HG02981 (cell line): ENCODE measurements at regions not wholly inside any gene's neighbourhood (a gene's known extent, or its start where the extent isn't known, plus 50 kb on each side); places are given as distances from the start of the nearest gene placed in this dataset.

Experiments
- ATAC-seq: cut with Tn5 transposase; IDR thresholded peaks from one replicate; pipeline ENCODE4 v1.9.1; 2021; ENCODE audit warnings: mild to moderate bottlenecking, moderate library complexity; ENCODE audit not compliant: unreplicated experiment

DNA sequence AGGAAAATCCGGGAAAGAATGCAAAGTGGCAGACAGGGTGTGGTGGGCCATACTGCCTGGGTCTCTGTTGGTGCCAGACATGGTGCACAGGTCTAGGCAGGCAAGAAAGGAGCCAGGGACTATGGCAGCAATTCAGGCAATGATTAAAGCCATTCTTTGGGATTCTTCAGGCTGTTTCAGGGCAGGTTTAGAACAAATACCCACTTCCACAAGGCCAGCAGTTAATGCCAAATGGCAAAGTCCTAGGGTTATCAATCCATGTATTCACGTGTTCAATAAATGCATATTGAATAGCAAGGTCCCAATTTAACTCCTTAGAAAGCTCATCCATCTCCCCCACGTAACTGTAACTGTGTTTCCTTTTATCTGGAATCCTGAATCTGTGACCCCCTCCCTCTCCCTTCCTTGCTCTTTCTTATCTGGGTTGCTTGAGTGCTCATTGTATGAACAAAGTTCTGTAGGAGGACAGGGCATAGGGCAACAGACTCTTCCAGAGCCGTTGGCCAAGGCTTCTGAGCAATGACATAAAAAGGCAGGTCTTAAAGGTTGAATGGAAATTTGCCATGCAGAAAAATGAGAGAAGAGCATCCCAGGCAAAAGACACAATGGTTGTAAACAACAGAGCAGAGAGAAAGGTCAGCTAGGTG lies 146.8 kb upstream of the KLHL29 start:
- no peak for ATAC-seq

DNA sequence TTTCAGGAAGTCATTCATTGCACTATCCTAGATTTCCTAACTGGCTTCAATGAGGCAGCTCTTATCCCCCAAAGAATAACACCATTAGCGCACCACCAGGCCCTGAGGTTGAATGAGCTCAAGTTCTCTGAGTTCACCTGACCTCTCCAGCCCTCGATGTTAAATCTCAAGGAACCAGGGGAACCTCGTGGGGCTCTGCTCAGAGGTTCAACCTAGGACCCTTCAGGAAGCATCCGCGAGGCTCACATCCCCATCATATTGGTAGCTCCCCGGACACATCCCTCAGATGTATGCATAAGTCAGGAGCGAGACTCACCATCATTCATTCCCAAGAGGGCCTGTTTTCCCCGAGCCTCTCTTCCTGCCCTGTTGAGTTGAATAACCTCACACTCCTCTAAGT lies 145.6 kb upstream of the KLHL29 start:
- ATAC-seq = no peak

DNA sequence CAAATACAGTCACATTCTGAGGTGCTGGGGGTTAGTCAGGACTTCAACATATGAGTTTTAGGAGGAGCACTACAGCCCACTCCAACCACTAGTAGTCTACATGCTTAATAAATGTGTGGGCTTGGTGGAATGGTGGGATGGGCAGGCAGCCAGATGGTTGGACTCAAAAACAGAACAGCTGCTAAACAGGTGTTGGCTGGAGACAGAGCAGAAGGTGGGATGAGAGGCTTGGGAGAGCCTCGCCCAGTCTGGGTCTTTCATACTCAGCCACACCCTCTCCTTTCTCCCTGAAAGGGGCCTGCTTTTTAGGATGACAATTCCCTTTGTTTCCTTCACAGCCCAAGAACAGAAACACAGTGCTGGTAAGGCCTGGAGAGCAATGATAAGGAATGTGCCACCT lies 143.9 kb upstream of the KLHL29 start:
- no peak for ATAC-seq

DNA sequence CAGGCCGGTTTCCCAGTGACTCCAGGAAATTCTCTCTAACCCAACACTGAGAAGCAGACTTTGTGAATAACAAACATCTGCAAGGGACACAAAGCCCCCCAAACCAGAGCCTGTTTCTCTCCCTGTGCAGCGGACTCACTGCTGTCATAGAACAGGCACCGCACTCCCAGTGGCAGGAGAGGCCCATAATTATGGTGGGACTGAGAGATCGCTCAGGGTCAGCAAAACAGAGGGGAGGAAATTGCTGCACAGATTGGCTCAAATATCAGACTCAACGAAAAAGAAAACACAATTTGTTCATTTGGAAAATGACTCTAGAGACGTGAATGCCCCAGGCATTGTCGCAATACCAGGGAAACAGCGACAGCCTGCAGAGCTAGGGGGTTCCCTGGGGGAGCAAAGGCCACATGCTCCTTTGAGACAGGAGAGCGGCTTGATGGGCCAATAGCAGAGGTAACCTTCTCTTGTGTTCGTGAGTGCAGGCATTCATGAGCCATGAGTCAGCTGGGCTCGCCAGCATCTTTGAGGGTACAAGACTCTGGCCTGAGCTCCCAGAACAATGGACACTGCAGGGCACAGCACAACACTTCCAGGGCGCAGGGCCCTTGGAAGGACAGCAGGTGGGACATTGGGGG lies 143.3 kb upstream of the KLHL29 start:
- ATAC-seq = no peak

DNA sequence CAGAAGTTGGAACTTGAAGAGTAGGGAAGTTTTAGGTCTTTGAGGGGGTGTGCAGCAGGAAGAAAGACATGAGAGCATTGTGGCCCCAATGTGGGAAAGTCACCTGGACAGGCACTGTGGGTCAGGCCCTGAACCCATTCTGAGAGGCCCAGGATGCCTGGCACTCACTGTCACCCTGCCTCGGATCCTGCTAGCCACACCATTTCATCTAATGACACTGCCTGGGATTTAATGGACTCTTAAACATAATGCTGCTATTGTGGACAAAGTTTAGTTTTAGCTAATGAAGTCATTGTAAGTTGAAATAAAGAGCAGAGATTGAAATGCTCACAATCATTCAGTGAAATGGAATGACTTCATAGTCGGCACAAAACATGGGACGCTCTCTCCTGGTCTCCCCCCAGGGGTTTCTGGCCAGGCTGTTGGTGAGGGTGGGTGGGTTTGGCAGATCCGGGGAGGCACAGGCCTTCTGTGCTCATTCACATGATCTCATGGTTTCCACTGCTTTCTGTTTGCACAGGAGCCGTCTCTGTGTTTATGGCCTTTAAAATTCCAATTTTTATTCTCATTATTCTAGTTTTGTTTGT lies 141.8 kb upstream of the KLHL29 start:
- no peak for ATAC-seq

DNA sequence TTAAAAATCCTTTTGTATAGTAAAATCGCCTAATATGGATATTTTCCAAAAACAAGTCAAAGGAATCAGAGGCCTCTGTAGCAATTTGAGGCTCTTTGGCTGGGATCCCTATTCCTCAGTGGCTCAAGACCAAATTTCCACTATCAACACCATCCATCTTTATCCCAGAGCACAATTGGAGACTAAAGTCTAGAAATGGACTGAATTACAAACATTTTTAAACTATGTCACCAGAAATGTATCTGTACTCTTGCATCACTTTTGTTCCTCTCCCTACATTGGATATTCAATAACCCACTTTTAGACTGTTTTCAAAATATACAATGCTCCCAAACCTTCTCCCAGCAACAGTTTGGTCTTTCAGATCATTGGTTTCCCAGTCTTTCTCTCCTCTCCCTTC lies 140.4 kb upstream of the KLHL29 start:
- ATAC-seq = no peak

DNA sequence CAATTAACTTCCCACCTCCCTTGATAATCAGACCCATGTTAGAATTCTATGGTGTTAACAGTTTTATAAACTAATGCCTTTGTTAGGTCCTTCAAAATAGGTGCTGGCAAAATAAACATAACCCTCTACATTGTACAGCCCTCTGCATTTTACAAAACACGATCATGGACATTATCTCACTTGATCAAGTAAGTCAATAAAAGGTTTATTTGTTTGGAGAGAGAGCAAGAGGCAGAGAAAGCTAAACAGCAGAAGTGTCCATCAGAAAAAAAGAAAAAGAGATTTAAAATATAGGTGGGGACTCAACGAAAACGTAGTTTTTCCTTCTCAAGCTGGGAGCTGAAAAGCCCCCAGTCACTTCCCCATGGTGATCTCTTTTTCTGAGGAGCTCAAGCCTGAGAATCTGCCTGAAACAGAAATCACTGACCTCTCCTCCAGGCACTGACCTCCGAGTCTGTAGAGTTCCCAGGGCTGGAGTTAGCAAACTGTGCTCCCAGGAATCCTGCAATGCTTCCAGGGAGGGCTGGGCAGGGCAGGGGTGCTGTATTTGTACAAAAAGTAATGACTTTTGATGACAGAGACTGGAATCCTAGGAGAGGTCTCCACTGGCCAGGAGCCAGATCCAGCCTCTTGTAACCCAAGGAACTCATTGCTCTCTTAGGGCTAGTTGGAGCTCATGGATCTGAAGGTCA lies 137.8 kb upstream of the KLHL29 start:
- no peak for ATAC-seq

DNA sequence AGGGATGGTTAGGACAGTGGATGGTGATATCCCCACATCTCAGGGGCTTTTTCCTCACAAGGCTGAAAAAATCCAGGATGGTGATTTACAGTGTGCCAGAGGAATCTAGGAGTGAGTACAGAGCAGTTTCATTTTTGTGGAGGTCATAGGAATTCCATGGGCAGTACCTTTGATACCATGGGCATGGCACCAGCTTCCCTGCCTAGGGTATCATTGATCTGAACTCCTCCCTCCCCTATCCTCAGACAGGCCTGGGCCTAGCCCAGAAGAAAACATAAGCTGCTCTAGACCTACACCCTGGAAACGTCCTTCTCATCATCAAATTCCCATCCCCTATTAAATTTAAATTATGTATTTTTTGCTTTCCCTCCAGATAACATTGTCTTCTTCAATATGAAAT lies 136.3 kb upstream of the KLHL29 start:
- no peak for ATAC-seq

DNA sequence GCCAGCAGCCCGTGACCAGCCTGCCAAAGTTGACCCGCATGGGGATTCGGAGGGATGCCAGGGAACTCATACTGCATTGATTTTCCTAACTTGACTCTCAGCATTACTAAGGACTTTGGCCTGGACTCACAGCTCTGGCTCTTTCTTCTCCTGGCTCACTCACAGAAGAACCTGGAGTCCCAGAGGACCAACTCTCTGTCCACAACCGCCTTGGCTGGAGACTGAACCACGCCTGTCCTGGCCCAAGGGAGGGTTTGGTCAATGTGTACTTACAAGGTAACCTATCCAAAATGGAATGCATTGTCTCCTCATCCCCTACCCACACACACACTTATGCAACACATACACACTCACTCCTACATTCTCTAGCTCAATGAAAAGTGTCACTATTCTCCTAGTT lies 135.6 kb upstream of the KLHL29 start:
- no peak for ATAC-seq

DNA sequence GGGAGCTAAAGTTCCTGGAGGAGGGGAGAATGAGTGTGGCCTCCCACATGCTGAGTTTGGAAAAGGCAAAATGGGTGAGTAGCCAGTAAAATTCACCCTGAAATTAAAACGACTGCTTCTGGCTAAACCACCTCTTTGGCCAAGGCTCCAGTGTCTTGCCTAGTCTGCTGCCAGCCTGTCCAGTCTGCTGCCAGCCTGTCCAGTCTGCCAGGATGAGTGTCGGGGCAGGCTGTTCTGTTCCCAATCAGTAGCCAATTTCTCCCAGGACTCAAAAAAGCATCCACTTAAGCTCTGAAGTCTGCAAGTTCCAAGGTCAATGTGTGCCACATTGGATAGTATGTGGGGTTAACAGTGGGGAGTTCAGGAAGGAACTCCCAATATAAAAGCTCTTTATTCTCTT lies 134.6 kb upstream of the KLHL29 start:
- ATAC-seq = no peak

DNA sequence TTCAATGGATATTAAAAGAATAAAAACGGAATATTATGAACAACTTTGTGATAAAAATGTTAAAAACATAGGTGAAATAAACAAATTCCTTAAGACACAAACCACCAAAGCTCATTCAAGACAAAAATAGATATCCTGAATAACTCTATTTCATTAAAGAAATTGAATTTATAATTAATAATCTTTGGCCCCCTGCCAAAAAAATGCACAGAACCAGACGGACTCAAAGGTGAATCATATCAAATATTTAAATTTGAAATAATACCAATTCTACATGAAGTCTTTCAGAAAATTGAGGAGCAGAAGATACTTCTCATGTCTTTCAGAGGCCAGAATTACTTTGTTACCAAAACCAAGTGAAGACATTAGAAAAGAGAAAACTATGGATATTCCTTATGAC lies 128.3 kb upstream of the KLHL29 start:
- no peak for ATAC-seq

DNA sequence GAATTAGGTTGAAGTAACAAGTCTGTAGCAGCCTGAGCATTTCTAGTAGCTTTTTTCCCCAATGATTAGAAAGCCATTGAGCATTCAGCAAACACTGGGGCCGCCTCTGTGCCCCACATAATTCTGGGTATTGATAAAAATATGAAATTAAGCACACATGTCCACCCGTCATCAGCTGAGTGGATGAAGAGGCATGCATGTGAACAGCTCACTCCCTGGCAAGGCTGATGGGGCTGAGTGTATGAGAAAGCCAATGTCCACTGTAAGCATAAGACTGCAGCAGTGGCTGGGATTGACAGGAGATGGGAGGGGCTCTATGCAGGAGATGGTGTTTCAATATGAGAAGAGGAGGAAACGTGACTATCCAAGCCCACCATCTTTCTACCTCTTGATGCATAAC lies 124.4 kb upstream of the KLHL29 start:
- ATAC-seq = no peak

DNA sequence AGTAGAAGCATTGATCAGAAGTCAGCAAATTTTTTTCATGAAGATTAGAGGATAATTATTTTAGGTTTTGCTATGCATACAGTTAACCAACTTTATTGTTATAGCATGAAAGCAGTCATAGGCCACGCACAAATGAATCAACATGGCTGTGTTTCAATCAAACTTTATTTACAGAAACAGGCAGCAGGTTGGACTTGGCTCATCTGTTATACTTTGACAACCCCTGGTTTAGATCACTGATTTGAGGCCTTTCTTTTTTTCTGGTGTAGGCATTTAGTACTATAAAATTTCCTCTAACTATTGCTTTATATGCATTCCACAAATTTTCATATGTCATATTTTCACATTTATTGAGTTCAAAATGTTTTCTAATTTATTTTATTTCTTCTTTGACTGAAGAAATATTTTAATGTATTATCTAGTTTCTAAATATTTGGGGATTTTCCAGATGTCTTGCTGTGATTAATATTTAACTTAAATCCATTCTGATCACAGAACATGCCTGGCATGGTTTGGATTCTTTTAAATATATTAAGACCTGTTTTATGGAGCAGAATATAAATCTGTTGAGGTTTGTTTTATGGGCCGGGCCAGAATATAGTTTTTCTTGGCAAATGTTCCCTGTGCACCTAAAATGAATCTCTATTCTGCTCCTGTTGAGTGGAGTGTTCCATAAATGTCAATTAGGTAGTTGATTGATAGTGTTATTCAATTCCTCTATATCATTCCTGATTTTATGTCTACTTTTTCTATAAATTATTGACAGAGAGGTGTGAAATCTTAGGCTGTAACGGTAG lies 116.3 kb upstream of the KLHL29 start:
- no peak for ATAC-seq

DNA sequence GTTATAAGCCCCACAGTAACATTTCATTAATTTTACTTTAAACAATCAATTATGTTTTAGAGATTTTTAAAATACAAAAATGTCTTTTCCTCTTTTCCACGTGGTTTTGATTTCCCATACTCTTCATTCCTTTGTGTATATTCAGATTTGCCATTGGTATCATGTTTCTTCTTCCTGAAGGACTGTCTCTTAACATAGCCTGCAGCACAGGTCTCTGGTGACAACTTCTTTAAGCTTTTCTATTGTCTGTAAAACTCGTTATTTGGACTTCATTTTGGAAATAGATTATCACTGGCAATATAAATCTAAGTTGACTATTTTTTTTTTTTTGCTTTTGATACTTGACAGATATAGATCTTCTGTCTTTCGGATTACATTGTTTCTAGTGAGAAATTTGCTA lies 115.2 kb upstream of the KLHL29 start:
- no peak for ATAC-seq

DNA sequence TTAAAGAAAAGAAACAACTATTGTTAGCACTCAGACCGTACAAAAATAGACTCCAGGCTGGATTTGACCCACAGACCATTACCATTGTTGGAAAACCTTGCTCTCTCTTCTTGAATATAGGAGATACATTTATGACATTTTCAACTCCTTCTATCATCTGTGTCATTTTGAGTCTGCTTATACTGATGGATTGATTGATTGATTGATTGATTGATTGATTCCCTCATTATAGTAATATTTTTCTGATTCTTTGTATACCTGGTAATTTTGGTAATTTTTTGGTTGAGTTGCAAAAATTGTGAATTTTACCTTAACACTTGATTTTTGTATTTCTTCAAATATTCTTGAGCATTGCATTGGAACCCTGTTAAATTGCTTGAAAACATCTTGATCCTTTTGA lies 114.2 kb upstream of the KLHL29 start:
- ATAC-seq = no peak

DNA sequence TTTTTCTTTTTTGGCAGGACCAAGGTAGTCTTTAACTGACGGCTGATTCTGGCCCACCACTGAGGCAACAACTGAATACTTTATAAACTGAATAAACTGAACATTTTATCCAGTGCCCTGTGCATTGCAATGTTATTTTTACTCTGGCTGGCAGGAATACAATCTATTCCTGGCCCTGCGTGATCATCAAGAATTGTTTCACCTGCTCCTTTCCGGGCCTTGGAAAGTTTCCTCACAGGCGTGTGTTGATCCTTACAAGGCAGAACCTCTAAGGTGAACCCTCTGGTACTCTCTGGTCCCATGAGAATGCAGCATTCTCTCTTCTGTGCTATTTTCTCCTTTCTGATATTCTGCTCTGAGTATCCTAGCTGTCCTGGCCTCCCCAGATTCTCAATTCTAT lies 113.7 kb upstream of the KLHL29 start:
- no peak for ATAC-seq

DNA sequence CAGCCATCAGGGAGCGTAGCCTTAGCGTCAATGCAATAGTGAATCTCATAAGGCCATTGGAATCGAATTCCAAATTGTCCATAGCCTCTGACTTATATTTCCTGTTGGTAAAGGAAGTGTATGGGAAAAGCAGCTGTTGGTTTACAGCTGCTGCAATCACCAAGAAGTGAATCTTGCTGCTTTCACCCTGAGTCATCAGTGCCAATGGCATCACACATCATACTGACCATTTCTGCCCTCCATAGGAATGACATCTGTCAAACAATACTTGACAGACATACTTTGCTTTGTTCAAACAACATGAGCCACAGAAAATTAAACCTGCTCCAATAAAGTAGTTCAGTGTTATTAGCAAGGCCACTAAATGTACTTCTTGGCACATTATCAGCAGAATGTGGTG lies 111.2 kb upstream of the KLHL29 start:
- no peak for ATAC-seq

DNA sequence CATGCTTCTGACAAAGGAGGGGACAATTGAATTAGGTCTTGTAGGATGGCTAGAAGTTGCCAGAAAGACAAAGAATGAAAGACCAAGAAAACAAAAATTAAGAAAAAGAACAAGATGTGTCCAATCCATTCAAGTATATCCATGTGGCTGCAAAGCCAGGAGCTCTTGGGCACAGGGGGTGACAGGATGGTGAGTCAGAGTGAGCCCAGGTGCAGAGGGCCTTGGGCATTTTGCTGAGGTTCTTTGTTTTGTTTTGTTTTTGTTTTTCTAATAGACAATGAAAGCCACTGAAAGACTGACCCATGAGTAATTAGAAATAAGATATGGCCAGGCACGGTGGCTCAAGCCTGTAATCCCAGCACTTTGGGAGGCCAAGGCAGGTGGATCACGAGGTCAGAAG lies 104.6 kb upstream of the KLHL29 start:
- no peak for ATAC-seq

DNA sequence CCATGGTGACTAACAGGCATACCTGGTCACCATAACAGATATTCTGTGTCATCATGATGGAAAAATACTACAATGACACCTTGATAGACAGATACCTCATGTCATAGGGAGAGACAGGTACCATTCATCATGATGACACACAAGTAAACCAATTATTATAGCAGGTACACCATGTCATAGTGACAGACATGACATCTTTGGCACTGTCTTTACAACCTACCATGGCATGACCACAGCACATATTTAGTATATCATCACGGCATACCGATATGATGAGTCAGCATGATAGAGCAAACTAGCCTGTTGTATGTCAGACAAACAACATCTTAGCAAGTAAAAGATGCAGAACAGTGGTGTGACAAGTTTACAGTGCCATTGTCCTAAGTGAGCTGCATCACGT lies 101.3 kb upstream of the KLHL29 start:
- ATAC-seq = no peak

DNA sequence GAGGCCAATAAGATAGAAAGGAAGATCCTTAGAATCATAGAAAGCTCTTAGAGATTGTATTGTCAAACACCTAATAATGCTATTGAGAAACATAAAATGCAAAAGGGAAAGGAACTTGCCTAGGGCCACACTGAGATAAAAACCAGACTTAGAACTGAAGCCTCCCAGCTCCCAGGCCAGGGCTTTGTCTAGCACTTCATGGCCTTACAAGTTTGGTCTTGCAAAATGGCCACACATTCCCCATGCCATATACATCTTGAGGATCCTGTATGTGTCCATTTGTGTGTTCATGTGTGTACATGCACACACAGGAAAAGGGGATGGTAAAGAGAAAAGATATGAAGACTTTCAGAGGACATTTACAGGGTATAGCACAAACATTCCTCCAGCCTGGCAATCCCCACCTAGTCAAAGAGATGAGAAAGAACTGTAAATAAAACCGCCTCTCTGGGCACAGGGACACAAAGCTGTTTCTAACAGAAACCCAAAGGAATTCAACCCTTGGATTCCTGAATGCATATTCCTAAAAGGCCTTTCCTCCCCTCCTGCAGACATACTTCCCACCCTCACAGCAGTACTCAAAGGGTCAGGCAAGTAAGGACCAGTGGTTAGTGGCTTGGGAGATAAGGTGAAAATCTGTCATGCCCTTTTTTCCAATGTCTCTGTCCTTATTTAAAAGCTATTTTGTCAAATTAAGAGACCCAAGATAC lies 99.7 kb upstream of the KLHL29 start:
- no peak for ATAC-seq
